Activated naive CD4-positive, alpha-beta T cell treated with anti-CD3 and anti-CD28 coated beads, Interleukin-2, amount 10 ng/mL, durations not matched to agents 7 days and 5 days (primary cell): ENCODE measurements at regions not wholly inside any gene's neighbourhood (a gene's known extent, or its start where the extent isn't known, plus 50 kb on each side); places are given as distances from the start of the nearest gene placed in this dataset.
"Not testable (repeated sequence)": the region's sequence is repeated elsewhere in the genome, so short reads cannot be mapped to it uniquely, and the experiment has no call there.

Experiments
- CTCF ChIA-PET: fragments of 350-600 bp; sonication (Branson Sonifier 250); formaldehyde crosslinking; loops from one replicate; lab custom pipeline; 2021; ENCODE audit warnings: antibody characterized with exemption; lab: Charles Lee
- DNase-seq: peaks from one replicate; pipeline ENCODE4 v3.0.0-alpha.2; 2020
- H3K27ac Mint-ChIP-seq: one replicate; pipeline ENCODE4 v1.8.0; 2021; ENCODE audit warnings: mild to moderate bottlenecking, moderate library complexity, mixed read lengths
- H3K27me3 Mint-ChIP-seq: one replicate; pipeline ENCODE4 v1.8.0; 2021; ENCODE audit warnings: mild to moderate bottlenecking, mixed read lengths
- H3K36me3 Mint-ChIP-seq: one replicate; pipeline ENCODE4 v1.8.0; 2021; ENCODE audit warnings: mixed read lengths
- H3K4me1 Mint-ChIP-seq: one replicate; pipeline ENCODE4 v1.8.0; 2021; ENCODE audit warnings: mixed read lengths
- H3K4me3 Mint-ChIP-seq: one replicate; pipeline ENCODE4 v1.8.0; 2021; ENCODE audit warnings: mild to moderate bottlenecking, moderate library complexity, mixed read lengths
- H3K9me3 Mint-ChIP-seq: one replicate; pipeline ENCODE4 v1.8.0; 2021; ENCODE audit warnings: mixed read lengths

DNA sequence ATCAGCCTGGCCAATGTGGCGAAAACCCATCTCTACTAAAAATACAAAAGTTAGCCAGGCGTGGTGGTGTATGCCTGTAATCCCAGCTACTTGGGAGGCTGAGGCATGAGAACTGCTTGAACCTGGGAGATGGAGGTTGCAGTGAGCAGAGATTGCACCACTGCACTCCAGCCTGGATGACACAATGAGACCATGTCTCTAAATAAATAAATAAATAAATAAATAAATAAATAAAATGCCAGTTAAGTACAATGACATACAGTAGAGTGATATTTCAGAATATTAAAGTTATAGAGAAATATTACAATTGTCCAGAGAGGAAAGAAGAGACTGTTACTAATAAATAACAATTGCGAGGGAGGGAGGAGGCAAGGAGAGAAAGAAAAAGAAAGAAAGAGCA lies 199.8 kb upstream of the NREP start:
- DNase-seq, H3K27ac Mint-ChIP-seq, H3K9me3 Mint-ChIP-seq, H3K4me1 Mint-ChIP-seq, CTCF ChIA-PET, H3K27me3 Mint-ChIP-seq, H3K36me3 Mint-ChIP-seq, H3K4me3 Mint-ChIP-seq: not testable (repeated sequence)

- no peak for DNase-seq
- CTCF ChIA-PET, result no interaction called here
- H3K27me3 Mint-ChIP-seq, result no peaks in the 10 kb centered on the region
- no peaks in the 10 kb centered on the region for H3K9me3 Mint-ChIP-seq
- no peaks in the 10 kb centered on the region for H3K4me1 Mint-ChIP-seq
- no peak overlapping the region for H3K4me3 Mint-ChIP-seq
- no peak overlapping the region for H3K27ac Mint-ChIP-seq
- H3K36me3 Mint-ChIP-seq, result no peaks in the 10 kb centered on the region
Measured at GRCh38 chr5:111954516-111955395, 197.8 kb upstream of the NREP start.

GRCh38 chr5:111953351-111954127 lies 196.5 kb upstream of the NREP start:
- no peak overlapping the region for H3K4me3 Mint-ChIP-seq
- CTCF ChIA-PET, result no interaction called here
- H3K27ac Mint-ChIP-seq, result no peak overlapping the region
- DNase-seq, result no peak
- no peaks in the 10 kb centered on the region for H3K36me3 Mint-ChIP-seq
- H3K9me3 Mint-ChIP-seq, result no peaks in the 10 kb centered on the region
- no peaks in the 10 kb centered on the region for H3K4me1 Mint-ChIP-seq
- no peaks in the 10 kb centered on the region for H3K27me3 Mint-ChIP-seq

- Mint-ChIP-seq H3K27ac (no peak overlapping the region), H3K36me3 (no peaks in the 10 kb centered on the region), H3K9me3 (no peaks in the 10 kb centered on the region), H3K27me3 (no peaks in the 10 kb centered on the region), H3K4me3 (no peak overlapping the region), H3K4me1 (no peaks in the 10 kb centered on the region)
- DNase-seq, result no peak
- CTCF ChIA-PET, result no interaction called here
Measured at GRCh38 chr5:111952555-111952954, 195.6 kb upstream of the NREP start.

DNA sequence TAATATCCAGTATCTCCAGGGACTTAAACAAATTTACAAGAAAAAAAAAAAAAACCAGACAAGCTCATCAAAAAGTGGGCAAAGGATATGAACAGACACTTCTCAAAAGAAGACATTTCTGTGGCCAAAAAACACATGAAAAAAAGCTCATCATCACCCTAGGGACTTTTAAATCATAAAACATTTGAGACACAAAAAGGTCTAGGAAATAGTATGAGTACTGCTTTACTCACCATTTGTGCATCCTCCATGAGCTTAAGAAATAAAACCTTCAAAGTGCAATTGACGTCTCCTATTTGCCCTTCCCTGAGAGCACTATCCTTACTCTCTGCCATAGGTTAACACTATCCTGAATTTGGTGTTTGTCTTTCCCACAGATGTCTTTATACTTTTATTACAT lies 193.7 kb upstream of the NREP start:
- DNase-seq, result no peak
- Mint-ChIP-seq H3K36me3 (no peaks in the 10 kb centered on the region), H3K4me3 (no peak overlapping the region), H3K27me3 (no peaks in the 10 kb centered on the region), H3K4me1 (no peaks in the 10 kb centered on the region), H3K9me3 (no peaks in the 10 kb centered on the region), H3K27ac (no peak overlapping the region)
- CTCF ChIA-PET, result no interaction called here

GRCh38 chr5:111948092-111948841 lies 191.3 kb upstream of the NREP start:
- no peaks in the 10 kb centered on the region for H3K4me1 Mint-ChIP-seq
- H3K9me3 Mint-ChIP-seq, result no peaks in the 10 kb centered on the region
- H3K27ac Mint-ChIP-seq, result no peak overlapping the region
- CTCF ChIA-PET, result no interaction called here
- no peaks in the 10 kb centered on the region for H3K36me3 Mint-ChIP-seq
- DNase-seq, result no peak
- peaks cover 8% of the 10 kb centered on the region for H3K27me3 Mint-ChIP-seq
- H3K4me3 Mint-ChIP-seq, result no peak overlapping the region

- Mint-ChIP-seq H3K36me3 (no peaks in the 10 kb centered on the region), H3K9me3 (no peaks in the 10 kb centered on the region), H3K27ac (no peak overlapping the region), H3K4me3 (no peak overlapping the region), H3K27me3 (peaks cover 8% of the 10 kb centered on the region), H3K4me1 (no peaks in the 10 kb centered on the region)
- CTCF ChIA-PET, result no interaction called here
- no peak for DNase-seq
Measured at GRCh38 chr5:111946556-111946955, 189.6 kb upstream of the NREP start.

GRCh38 chr5:111945535-111945934 lies 188.5 kb upstream of the NREP start:
- H3K9me3 Mint-ChIP-seq, result no peaks in the 10 kb centered on the region
- no peak for DNase-seq
- no peak overlapping the region for H3K4me3 Mint-ChIP-seq
- CTCF ChIA-PET, result no interaction called here
- H3K36me3 Mint-ChIP-seq, result no peaks in the 10 kb centered on the region
- peaks cover 8% of the 10 kb centered on the region for H3K27me3 Mint-ChIP-seq
- H3K27ac Mint-ChIP-seq, result no peak overlapping the region
- no peaks in the 10 kb centered on the region for H3K4me1 Mint-ChIP-seq

DNA sequence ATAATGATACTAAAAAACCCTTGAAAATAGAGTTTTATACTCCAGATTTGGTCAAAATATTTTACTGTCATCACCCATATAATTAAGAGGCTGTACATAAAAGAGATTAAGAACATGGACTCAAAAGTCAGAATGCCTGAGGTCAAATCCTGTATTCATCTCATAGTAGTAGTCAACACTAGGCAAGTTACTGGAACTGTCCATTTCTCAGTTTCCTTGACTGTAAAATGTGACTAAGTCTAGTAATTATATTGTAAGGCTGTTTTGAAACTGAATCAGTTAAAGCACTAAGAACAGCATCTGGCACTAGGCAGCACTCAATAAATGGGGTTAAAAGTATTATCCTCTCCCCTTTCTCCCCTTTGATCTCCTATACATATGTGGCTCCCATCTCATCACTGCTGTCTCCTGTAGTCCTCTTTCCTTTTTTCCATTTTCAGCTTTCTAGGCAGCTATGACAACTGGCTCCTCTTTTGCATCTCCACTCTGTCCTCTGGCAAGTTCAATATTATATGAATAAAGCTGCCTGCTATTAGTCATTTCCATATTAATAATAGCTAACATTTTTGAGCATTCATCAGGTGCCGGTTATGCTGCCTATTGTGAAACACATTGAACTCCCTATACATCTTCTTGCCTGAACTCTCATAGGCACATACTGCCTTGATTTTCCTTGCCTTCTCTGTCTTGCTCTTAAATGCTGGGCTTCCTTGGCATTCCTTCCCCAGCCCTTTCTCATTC lies 185.8 kb upstream of the NREP start:
- Mint-ChIP-seq H3K27me3 (peaks cover 8% of the 10 kb centered on the region), H3K9me3 (no peaks in the 10 kb centered on the region), H3K27ac (no peak overlapping the region), H3K4me1 (no peaks in the 10 kb centered on the region), H3K4me3 (no peak overlapping the region), H3K36me3 (no peaks in the 10 kb centered on the region)
- CTCF ChIA-PET, result no interaction called here
- no peak for DNase-seq

GRCh38 chr5:111942201-111942600 lies 185.2 kb upstream of the NREP start:
- H3K27me3 Mint-ChIP-seq, result peaks cover 8% of the 10 kb centered on the region
- H3K9me3 Mint-ChIP-seq, result no peaks in the 10 kb centered on the region
- H3K4me1 Mint-ChIP-seq, result no peaks in the 10 kb centered on the region
- CTCF ChIA-PET, result no interaction called here
- H3K27ac Mint-ChIP-seq, result no peak overlapping the region
- no peak overlapping the region for H3K4me3 Mint-ChIP-seq
- no peak for DNase-seq
- no peaks in the 10 kb centered on the region for H3K36me3 Mint-ChIP-seq

DNA sequence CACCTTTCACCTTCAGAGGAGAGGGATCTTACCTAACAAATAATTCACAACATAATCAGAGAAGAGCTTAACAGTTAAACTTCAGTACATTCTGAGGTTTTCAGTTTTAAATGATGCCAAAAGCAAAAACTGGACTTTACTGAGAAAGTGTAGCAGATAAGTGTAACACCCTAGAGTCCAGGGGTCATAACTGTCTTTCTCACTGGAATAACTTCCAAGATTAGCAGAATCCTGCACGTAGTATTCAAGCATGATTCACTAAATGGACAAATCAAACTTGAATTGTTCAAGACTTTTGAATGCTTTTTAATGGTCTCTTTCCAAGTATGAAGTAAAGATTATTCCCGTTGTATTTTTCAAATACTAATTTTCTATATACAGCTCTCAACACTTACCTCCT lies 180.1 kb upstream of the NREP start:
- Mint-ChIP-seq H3K27ac (no peak overlapping the region), H3K9me3 (no peaks in the 10 kb centered on the region), H3K36me3 (no peaks in the 10 kb centered on the region), H3K27me3 (no peaks in the 10 kb centered on the region), H3K4me1 (no peaks in the 10 kb centered on the region), H3K4me3 (no peak overlapping the region)
- CTCF ChIA-PET, result no interaction called here
- no peak for DNase-seq

GRCh38 chr5:111935835-111936234 lies 178.8 kb upstream of the NREP start:
- no peaks in the 10 kb centered on the region for H3K36me3 Mint-ChIP-seq
- H3K27ac Mint-ChIP-seq, result no peak overlapping the region
- H3K4me3 Mint-ChIP-seq, result no peak overlapping the region
- CTCF ChIA-PET, result no interaction called here
- no peaks in the 10 kb centered on the region for H3K27me3 Mint-ChIP-seq
- H3K4me1 Mint-ChIP-seq, result no peaks in the 10 kb centered on the region
- H3K9me3 Mint-ChIP-seq, result no peaks in the 10 kb centered on the region
- no peak for DNase-seq

DNA sequence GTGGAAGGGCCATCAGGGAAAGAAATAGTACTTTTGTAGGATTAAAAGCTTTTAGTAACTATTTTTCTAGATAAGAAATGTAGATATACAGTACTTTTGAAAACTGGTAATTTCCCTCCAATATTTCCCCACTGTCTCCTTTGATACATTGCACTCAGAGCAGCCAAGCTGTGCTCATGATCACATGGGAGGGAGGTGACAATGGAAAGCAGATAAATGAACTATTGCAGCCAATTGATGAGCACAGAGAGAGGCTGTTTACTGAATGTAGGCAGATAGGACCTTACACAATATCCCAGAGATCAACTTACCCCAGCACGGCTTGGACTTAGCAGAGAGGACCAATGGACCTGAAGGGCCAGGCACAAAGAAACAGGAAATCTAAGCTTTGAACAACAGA lies 178.0 kb upstream of the NREP start:
- Mint-ChIP-seq H3K9me3 (no peaks in the 10 kb centered on the region), H3K36me3 (no peaks in the 10 kb centered on the region), H3K27ac (no peak overlapping the region), H3K4me3 (no peak overlapping the region), H3K27me3 (no peaks in the 10 kb centered on the region), H3K4me1 (no peaks in the 10 kb centered on the region)
- no peak for DNase-seq
- CTCF ChIA-PET, result interaction anchor here (0.9 kb wide), 1 partner anchor 384 kb away, joined by 4 read pairs; no protein-coding TSS in a partner anchor

DNA sequence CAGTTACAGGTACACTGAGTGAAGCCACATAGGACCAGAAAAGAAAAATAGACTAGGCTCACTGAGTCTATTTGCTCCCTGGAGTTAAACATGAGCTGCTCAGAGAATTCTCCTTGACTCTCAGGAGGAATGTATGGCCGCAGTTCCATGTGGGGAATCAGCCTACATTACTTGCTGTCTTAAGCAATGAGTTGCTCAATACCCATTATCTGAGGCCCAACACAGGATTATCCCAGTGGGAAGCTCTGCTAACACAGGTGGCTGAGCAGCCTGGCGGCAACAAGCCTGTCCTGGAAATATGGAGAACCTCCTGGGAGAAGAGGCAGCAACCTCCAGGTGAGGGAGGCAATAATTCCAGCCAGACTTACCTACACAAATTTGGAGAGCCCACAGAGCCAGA lies 177.5 kb upstream of the NREP start:
- Mint-ChIP-seq H3K27ac (no peak overlapping the region), H3K4me1 (no peaks in the 10 kb centered on the region)
- CTCF ChIA-PET, result interaction anchor here (0.9 kb wide), 1 partner anchor 384 kb away, joined by 4 read pairs; no protein-coding TSS in a partner anchor

More for the DNA sequence above, 177.5 kb upstream of the NREP start:
- Mint-ChIP-seq H3K36me3 (no peaks in the 10 kb centered on the region), H3K4me3 (no peak overlapping the region), H3K27me3 (no peaks in the 10 kb centered on the region), H3K9me3 (no peaks in the 10 kb centered on the region)
- no peak for DNase-seq
